WTC11 (cell line): ENCODE measurements at regions not wholly inside any gene's neighbourhood (a gene's known extent, or its start where the extent isn't known, plus 50 kb on each side); places are given as distances from the start of the nearest gene placed in this dataset.

Source experiments
- ATAC-seq: fragments of 200-7000 bp; cut with Tn5 transposase; 2 replicates; pipeline ENCODE4 v1.10.0; 2021; ENCODE audit warnings: mild to moderate bottlenecking, moderate library complexity
- CTCF ChIA-PET: fragments of 300-600 bp; sonication (Branson Sonifier 250); formaldehyde crosslinking; loops from one replicate; lab custom pipeline; 2021; ENCODE audit warnings: antibody characterized with exemption; lab: Charles Lee
- POLR2A ChIA-PET: fragments of 350-600 bp; sonication (Branson Sonifier 250); formaldehyde crosslinking; loops from one replicate; lab custom pipeline; 2021; ENCODE audit warnings: antibody characterized with exemption; lab: Charles Lee
- DNase-seq: peaks from one replicate; pipeline ENCODE4 v3.0.0; 2021; ENCODE audit warnings: low spot score
- H3K27ac Mint-ChIP-seq: 2 replicates; pipeline ENCODE4 v1.8.0; 2021; ENCODE audit warnings: mixed read lengths
- H3K27me3 Mint-ChIP-seq: 2 replicates; pipeline ENCODE4 v1.8.0; 2021; ENCODE audit warnings: low read depth, mild to moderate bottlenecking, moderate library complexity, mixed read lengths
- H3K36me3 Mint-ChIP-seq: 2 replicates; pipeline ENCODE4 v1.8.0; 2021; ENCODE audit warnings: mixed read lengths
- H3K4me1 Mint-ChIP-seq: 2 replicates; pipeline ENCODE4 v1.8.0; 2022; ENCODE audit warnings: mixed read lengths
- H3K4me3 Mint-ChIP-seq: 2 replicates; pipeline ENCODE4 v1.8.0; 2021; ENCODE audit warnings: mild to moderate bottlenecking, moderate library complexity, mixed read lengths
- H3K9me3 Mint-ChIP-seq: 2 replicates; pipeline ENCODE4 v1.8.0; 2021; ENCODE audit warnings: mixed read lengths
- AFF4 ChIP-seq: sonication (generic); formaldehyde crosslinking; IDR thresholded peaks from 2 replicates; pipeline ENCODE4 v1.8.1; 2023; ENCODE audit warnings: mild to moderate bottlenecking, missing genetic modification reagents, borderline replicate concordance
- ATF1 ChIP-seq: sonication (generic); formaldehyde crosslinking; IDR thresholded peaks from 2 replicates; pipeline ENCODE4 v1.8.1; 2023; ENCODE audit warnings: mild to moderate bottlenecking, moderate library complexity, missing genetic modification reagents
- ATF3 ChIP-seq: sonication (generic); formaldehyde crosslinking; conservative IDR thresholded peaks from 2 replicates; pipeline ENCODE4 v1.8.1; 2022; ENCODE audit warnings: mild to moderate bottlenecking, missing genetic modification reagents
- CREM ChIP-seq: sonication (generic); formaldehyde crosslinking; IDR thresholded peaks from 2 replicates; pipeline ENCODE4 v1.8.1; 2022; ENCODE audit warnings: mild to moderate bottlenecking, missing genetic modification reagents, moderate library complexity
- EMX1 ChIP-seq: fragments of 250-450 bp; sonication (Bioruptor Pico); IDR thresholded peaks from 2 replicates; pipeline ENCODE4 v1.8.0; 2021; ENCODE audit warnings: mild to moderate bottlenecking
- KAT7 ChIP-seq: sonication (generic); formaldehyde crosslinking; IDR thresholded peaks from 2 replicates; pipeline ENCODE4 v1.8.1; 2023; ENCODE audit warnings: missing genetic modification reagents, mild to moderate bottlenecking, borderline replicate concordance
- MAX ChIP-seq: sonication (generic); formaldehyde crosslinking; IDR thresholded peaks from 2 replicates; pipeline ENCODE4 v1.8.0; 2022; ENCODE audit warnings: mild to moderate bottlenecking, missing genetic modification reagents
- MXD4 ChIP-seq: fragments of 250-450 bp; sonication (Bioruptor Pico); IDR thresholded peaks from 2 replicates; pipeline ENCODE4 v1.8.0; 2021; ENCODE audit warnings: mild to moderate bottlenecking, moderate library complexity, borderline replicate concordance
- MYBL2 ChIP-seq: sonication (generic); formaldehyde crosslinking; IDR thresholded peaks from 2 replicates; pipeline ENCODE4 v1.8.1; 2023; ENCODE audit warnings: mild to moderate bottlenecking, moderate library complexity, missing genetic modification reagents
- PRRX2 ChIP-seq: fragments of 250-450 bp; sonication (Bioruptor Pico); IDR thresholded peaks from 2 replicates; pipeline ENCODE4 v1.8.0; 2021; ENCODE audit warnings: mild to moderate bottlenecking
- SOX15 ChIP-seq: fragments of 250-450 bp; sonication (Bioruptor Pico); IDR thresholded peaks from 2 replicates; pipeline ENCODE4 v1.9.0; 2021; ENCODE audit warnings: mild to moderate bottlenecking
- ZBTB21 ChIP-seq: sonication (generic); formaldehyde crosslinking; IDR thresholded peaks from 2 replicates; pipeline ENCODE4 v1.8.1; 2023; ENCODE audit warnings: mild to moderate bottlenecking, missing genetic modification reagents, borderline replicate concordance
- ZNF121 ChIP-seq: sonication (generic); formaldehyde crosslinking; IDR thresholded peaks from 2 replicates; pipeline ENCODE4 v1.8.0; 2023; ENCODE audit warnings: missing genetic modification reagents
- ZNF317 ChIP-seq: sonication (generic); formaldehyde crosslinking; IDR thresholded peaks from 2 replicates; pipeline ENCODE4 v1.8.1; 2023; ENCODE audit warnings: low read depth, mild to moderate bottlenecking, moderate library complexity, missing genetic modification reagents, borderline replicate concordance
- ZNF671 ChIP-seq: fragments of 250-450 bp; sonication (Bioruptor Pico); IDR thresholded peaks from 2 replicates; pipeline ENCODE4 v1.8.0; 2021; ENCODE audit warnings: mild to moderate bottlenecking
- TF ChIP-seq, protein P1 (sequence below): fragments of 250-450 bp; sonication (Bioruptor Pico); IDR thresholded peaks from 2 replicates; pipeline ENCODE4 v1.9.0; 2021; ENCODE audit warnings: moderate library complexity, mild to moderate bottlenecking, inconsistent platforms, borderline replicate concordance
- TF ChIP-seq, protein P2 (sequence below): sonication (generic); formaldehyde crosslinking; IDR thresholded peaks from 2 replicates; pipeline ENCODE4 v1.8.1; 2023; ENCODE audit warnings: mild to moderate bottlenecking, missing genetic modification reagents
- TF ChIP-seq, protein P3 (sequence below): sonication (generic); formaldehyde crosslinking; IDR thresholded peaks from 2 replicates; pipeline ENCODE4 v1.8.1; 2022; ENCODE audit warnings: mild to moderate bottlenecking, moderate library complexity, missing genetic modification reagents
- TF ChIP-seq, protein P4 (sequence below): sonication (generic); formaldehyde crosslinking; IDR thresholded peaks from 2 replicates; pipeline ENCODE4 v1.8.0; 2022; ENCODE audit warnings: mild to moderate bottlenecking, missing genetic modification reagents

DNA sequence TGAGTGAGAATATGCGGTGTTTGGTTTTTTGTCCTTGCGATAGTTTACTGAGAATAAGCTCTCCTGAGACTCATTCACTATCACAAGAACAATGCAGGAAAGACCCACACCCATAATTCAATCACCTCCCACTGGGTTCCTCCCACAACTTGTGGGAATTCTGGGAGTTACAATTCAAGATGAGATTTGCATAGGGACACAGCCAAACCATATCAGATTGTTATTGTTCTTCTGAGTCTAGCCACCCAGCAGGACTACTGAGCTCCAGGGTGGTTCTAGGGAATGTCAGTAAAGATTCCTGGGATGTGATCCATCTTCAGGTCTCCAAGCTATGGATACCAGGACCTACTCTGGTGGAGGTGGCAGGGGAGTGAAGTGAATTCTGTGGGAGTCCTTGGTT lies 2075.1 kb upstream of the CDH9 start:
- Mint-ChIP-seq H3K4me1 (peaks cover 13% of the 10 kb centered on the region), H3K4me3 (no peak overlapping the region), H3K27ac (no peak overlapping the region), H3K27me3 (no peaks in the 10 kb centered on the region), H3K9me3 (peaks cover 58% of the 10 kb centered on the region), H3K36me3 (peaks cover 31% of the 10 kb centered on the region)
- DNase-seq (no peak), ATAC-seq (no peak)
- POLR2A ChIA-PET: no interaction called here
- TF ChIP-seq ZBTB21: no peak
- no peak for TF ChIP-seq MYBL2
- TF ChIP-seq ATF3 (CRISPR knock-in tag): no peak
- TF ChIP-seq EMX1 (CRISPR knock-in tag): no peak
- no peak for TF ChIP-seq MXD4 (CRISPR knock-in tag)
- TF ChIP-seq, protein P1, sequence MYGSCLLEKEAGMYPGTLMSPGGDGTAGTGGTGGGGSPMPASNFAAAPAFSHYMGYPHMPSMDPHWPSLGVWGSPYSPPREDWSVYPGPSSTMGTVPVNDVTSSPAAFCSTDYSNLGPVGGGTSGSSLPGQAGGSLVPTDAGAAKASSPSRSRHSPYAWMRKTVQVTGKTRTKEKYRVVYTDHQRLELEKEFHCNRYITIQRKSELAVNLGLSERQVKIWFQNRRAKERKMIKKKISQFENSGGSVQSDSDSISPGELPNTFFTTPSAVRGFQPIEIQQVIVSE: no peak
- no peak for TF ChIP-seq SOX15 (CRISPR knock-in tag)
- no peak for TF ChIP-seq ZNF121
- no peak for TF ChIP-seq AFF4 (CRISPR knock-in tag)
- TF ChIP-seq CREM (CRISPR knock-in tag): no peak
- CTCF ChIA-PET: interaction anchor here (1.2 kb wide), 1 partner anchor 34 kb away, joined by 4 read pairs; no protein-coding TSS in a partner anchor

DNA sequence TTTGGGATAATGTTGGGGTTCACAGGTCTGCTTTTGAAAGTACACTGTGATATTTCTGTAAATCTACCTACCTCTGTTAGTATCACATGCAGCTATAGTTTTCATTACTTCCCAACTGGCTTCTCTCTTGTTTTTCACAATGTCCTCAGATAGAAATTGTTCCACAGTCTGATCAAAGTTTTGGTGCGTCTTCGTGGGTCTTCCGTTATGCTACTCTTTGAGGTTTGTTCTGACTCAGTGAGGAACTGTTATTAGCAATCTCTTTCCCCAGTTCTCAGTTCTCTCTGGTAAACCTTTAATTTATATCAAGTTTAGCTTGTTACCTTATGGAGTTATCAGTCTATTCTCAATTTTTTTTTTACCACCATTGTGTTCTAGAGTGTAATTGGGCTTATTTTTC lies 2061.2 kb upstream of the CDH9 start:
- H3K27ac Mint-ChIP-seq: no peak overlapping the region
- no peak for TF ChIP-seq ATF1 (CRISPR knock-in tag)
- TF ChIP-seq MAX (CRISPR knock-in tag): no peak
- no peak for TF ChIP-seq KAT7 (CRISPR knock-in tag)
- TF ChIP-seq ZNF671 (CRISPR knock-in tag): no peak
- TF ChIP-seq ZNF317 (CRISPR knock-in tag): no peak
- H3K4me1 Mint-ChIP-seq: peaks cover 6% of the 10 kb centered on the region
- no peaks in the 10 kb centered on the region; the same call in 1 of the 2 replicates for H3K27me3 Mint-ChIP-seq
- ATAC-seq (no peak), DNase-seq (no peak)
- H3K9me3 Mint-ChIP-seq: peaks cover 13% of the 10 kb centered on the region
- CTCF ChIA-PET: no interaction called here
- H3K36me3 Mint-ChIP-seq: no peaks in the 10 kb centered on the region
- POLR2A ChIA-PET: no interaction called here
- no peak overlapping the region for H3K4me3 Mint-ChIP-seq

DNA sequence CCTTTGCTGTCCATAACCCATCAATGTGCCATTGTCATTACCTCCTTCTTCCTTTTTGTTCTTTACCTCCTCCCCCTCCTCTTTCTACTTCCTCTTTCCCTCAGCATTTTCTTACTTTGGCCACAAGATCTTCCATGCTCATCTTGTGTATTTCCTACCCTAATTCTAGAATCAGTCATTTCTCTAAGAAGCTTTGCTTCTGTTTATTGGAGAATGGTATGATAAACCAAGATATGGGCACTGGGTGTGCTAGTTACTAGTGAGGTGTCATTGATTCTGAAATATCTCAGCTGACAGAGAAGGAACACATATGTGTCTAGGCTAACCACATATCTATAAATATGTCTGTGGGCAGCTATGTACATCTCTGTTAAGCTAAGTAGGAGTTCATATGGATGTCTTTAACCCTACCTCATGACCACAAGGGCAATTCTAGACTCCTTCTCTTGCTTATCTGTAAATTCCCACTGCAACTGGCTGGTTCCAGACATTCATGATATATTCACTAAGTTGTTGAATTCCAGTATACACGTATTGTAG lies 2051.3 kb upstream of the CDH9 start:
- DNase-seq: no peak
- POLR2A ChIA-PET: no interaction called here
- Mint-ChIP-seq H3K9me3 (peaks cover 22% of the 10 kb centered on the region), H3K4me1 (peaks cover 5% of the 10 kb centered on the region)
- TF ChIP-seq, protein P2, sequence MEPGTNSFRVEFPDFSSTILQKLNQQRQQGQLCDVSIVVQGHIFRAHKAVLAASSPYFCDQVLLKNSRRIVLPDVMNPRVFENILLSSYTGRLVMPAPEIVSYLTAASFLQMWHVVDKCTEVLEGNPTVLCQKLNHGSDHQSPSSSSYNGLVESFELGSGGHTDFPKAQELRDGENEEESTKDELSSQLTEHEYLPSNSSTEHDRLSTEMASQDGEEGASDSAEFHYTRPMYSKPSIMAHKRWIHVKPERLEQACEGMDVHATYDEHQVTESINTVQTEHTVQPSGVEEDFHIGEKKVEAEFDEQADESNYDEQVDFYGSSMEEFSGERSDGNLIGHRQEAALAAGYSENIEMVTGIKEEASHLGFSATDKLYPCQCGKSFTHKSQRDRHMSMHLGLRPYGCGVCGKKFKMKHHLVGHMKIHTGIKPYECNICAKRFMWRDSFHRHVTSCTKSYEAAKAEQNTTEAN (CRISPR knock-in tag): no peak
- no peak for TF ChIP-seq PRRX2 (CRISPR knock-in tag)
- TF ChIP-seq, protein P3, sequence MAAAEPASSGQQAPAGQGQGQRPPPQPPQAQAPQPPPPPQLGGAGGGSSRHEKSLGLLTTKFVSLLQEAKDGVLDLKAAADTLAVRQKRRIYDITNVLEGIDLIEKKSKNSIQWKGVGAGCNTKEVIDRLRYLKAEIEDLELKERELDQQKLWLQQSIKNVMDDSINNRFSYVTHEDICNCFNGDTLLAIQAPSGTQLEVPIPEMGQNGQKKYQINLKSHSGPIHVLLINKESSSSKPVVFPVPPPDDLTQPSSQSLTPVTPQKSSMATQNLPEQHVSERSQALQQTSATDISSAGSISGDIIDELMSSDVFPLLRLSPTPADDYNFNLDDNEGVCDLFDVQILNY (CRISPR knock-in tag): no peak
- no peak for TF ChIP-seq AFF4 (CRISPR knock-in tag)
- TF ChIP-seq, protein P4, sequence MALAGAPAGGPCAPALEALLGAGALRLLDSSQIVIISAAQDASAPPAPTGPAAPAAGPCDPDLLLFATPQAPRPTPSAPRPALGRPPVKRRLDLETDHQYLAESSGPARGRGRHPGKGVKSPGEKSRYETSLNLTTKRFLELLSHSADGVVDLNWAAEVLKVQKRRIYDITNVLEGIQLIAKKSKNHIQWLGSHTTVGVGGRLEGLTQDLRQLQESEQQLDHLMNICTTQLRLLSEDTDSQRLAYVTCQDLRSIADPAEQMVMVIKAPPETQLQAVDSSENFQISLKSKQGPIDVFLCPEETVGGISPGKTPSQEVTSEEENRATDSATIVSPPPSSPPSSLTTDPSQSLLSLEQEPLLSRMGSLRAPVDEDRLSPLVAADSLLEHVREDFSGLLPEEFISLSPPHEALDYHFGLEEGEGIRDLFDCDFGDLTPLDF (CRISPR knock-in tag): no peak
- no peak for TF ChIP-seq ZNF671 (CRISPR knock-in tag)
- TF ChIP-seq, all 79 proteins: peak for 0
- no peak for ATAC-seq
- H3K27me3 Mint-ChIP-seq: no peaks in the 10 kb centered on the region
- CTCF ChIA-PET: no interaction called here
- no peak overlapping the region for H3K27ac Mint-ChIP-seq
- H3K36me3 Mint-ChIP-seq: peaks cover 7% of the 10 kb centered on the region
- H3K4me3 Mint-ChIP-seq: no peak overlapping the region
